ENCODE measurements at regions not wholly inside any gene's neighbourhood (a gene's known extent, or its start where the extent isn't known, plus 50 kb on each side); places are given as distances from the start of the nearest gene placed in this dataset.

DNA sequence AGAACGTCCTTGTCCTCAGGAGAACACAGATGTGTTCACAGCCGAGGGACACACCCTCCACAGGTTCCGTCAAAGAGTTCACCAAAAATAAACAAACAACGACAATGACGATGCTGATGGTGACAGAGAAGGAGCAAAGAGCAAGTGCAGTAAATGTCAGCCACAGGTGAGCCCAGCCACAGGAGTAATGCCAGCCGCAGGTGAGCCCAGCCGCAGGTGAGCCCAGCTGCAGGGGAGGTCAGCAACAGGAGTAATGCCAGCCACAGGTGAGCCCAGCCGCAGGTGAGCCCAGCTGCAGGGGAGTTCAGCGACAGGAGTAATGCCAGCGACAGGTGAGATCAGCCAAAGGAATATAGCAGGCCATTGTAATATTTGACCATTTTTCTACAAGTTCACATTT is 315.2 kb downstream of the FOXL1 start:
- TF ChIP-seq POLR2A (IDR thresholded peaks at IDR 0.05; ENCODE audit: low read depth, low read length) = no peak
- no peak for TF ChIP-seq TAF1 (IDR thresholded peaks at IDR 0.05; ENCODE audit: borderline replicate concordance, low read depth, low read length)
- TF ChIP-seq POLR2AphosphoS5 (IDR thresholded peaks at IDR 0.05; ENCODE audit: low read depth, low read length) = no peak

All from GM12892 (cell line).